Endodermal cell (in vitro differentiated cells): ENCODE measurements at regions not wholly inside any gene's neighbourhood (a gene's known extent, or its start where the extent isn't known, plus 50 kb on each side); places are given as distances from the start of the nearest gene placed in this dataset.

Experiments
- DNase-seq: peaks from one replicate; pipeline ENCODE4 v3.0.0-alpha.2; 2017
- H3K27ac ChIP-seq: 2 replicates; pipeline ENCODE4 v1.5.1; 2013; ENCODE audit warnings: mild to moderate bottlenecking, low read depth, low read length, moderate library complexity
- H3K27me3 ChIP-seq: 2 replicates; pipeline ENCODE4 v1.6.1; 2013; ENCODE audit warnings: mild to moderate bottlenecking, low read length, moderate library complexity; ENCODE audit not compliant: insufficient read depth, control insufficient read depth, poor library complexity, severe bottlenecking
- H3K36me3 ChIP-seq: 2 replicates; pipeline ENCODE4 v1.7.0; 2013; ENCODE audit warnings: mild to moderate bottlenecking, low read length, moderate library complexity; ENCODE audit not compliant: control insufficient read depth, insufficient read depth
- H3K4me1 ChIP-seq: one replicate; pipeline ENCODE4 v1.7.0; 2013; ENCODE audit warnings: low read length; ENCODE audit not compliant: control insufficient read depth, insufficient read depth
- H3K4me3 ChIP-seq: 2 replicates; pipeline ENCODE4 v1.5.1; 2013; ENCODE audit warnings: mild to moderate bottlenecking, low read length, moderate library complexity
- H3K9ac ChIP-seq: 2 replicates; pipeline ENCODE4 v1.6.1; 2013; ENCODE audit warnings: mild to moderate bottlenecking, low read length, moderate library complexity; ENCODE audit not compliant: poor library complexity, severe bottlenecking; ENCODE audit errors: extremely low read depth
- H3K9me3 ChIP-seq: 2 replicates; pipeline ENCODE4 v1.6.1; 2013; ENCODE audit warnings: mild to moderate bottlenecking, low read length, moderate library complexity; ENCODE audit not compliant: control insufficient read depth
- H3K27ac Mint-ChIP-seq: 2 replicates; pipeline ENCODE4 v1.8.0; 2020; ENCODE audit warnings: mixed read lengths
- H3K27me3 Mint-ChIP-seq: 2 replicates; pipeline ENCODE4 v1.8.0; 2021; ENCODE audit warnings: mild to moderate bottlenecking, mixed read lengths; ENCODE audit not compliant: insufficient read depth
- H3K36me3 Mint-ChIP-seq: 2 replicates; pipeline ENCODE4 v1.8.0; 2020; ENCODE audit warnings: low read depth, mixed read lengths
- H3K4me1 Mint-ChIP-seq: 2 replicates; pipeline ENCODE4 v1.8.0; 2020; ENCODE audit warnings: mixed read lengths
- H3K4me3 Mint-ChIP-seq: 2 replicates; pipeline ENCODE4 v1.8.0; 2020; ENCODE audit warnings: mild to moderate bottlenecking, moderate library complexity, mixed read lengths
- H3K9me3 Mint-ChIP-seq: 2 replicates; pipeline ENCODE4 v1.8.0; 2020; ENCODE audit warnings: mild to moderate bottlenecking, mixed read lengths
- WGBS, 2 experiments: methylation state at CpG; one replicate each; pipeline versions ENCODE4 v1.1.5 to v1.1.7; 2013; ENCODE audit warnings: missing lambda C conversion rate in 2 of 2, mixed read lengths in 1 of 2; ENCODE audit not compliant: insufficient coverage in 1 of 2, insufficient read length in 1 of 2; 5-methylcytosine and 5-hydroxymethylcytosine counted together
- TF ChIP-seq, protein P1 (sequence below): fragments of 200-600 bp; sonication (generic); conservative IDR thresholded peaks from 2 replicates; pipeline ENCODE4 v1.5.0; 2021; ENCODE audit warnings: antibody characterized with exemption, mild to moderate bottlenecking

DNA sequence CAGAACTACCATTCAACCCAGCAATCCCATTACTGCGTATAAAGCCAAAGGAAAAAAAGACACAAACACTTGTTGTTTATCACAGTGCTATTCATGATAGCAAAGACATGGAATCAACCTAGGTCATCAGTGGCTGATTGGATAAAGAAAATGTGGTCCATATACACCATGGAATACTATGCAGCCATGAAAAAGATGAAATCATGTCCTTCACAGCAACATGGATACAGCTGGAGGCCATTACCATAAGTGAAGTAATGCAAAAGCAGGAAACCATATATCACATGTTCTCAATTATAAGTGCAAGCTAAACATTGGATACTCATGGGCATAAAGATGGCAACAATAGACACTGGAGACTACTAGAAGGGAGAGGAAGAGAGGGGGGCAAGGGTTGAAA, 299.6 kb downstream of the ADGRG6 start:
- Mint-ChIP-seq H3K4me3 (no peak overlapping the region), H3K36me3 (no peaks in the 10 kb centered on the region), H3K9me3 (peaks cover 2% of the 10 kb centered on the region), H3K4me1 (peaks cover 23% of the 10 kb centered on the region), H3K27me3 (no peaks in the 10 kb centered on the region), H3K27ac (no peak overlapping the region)
- Histone ChIP-seq H3K9me3 (peaks cover 5% of the 10 kb centered on the region), H3K9ac (no peak overlapping the region), H3K27ac (no peak overlapping the region), H3K4me1 (no peaks in the 10 kb centered on the region), H3K36me3 (no peaks in the 10 kb centered on the region), H3K4me3 (no peak overlapping the region), H3K27me3 (no peaks in the 10 kb centered on the region)
- 100% methylated on average over 1 of the region's 1 CpG; no CpG with 5 or more reads in 1 of the 2 experiments for WGBS, 2 experiments
- TF ChIP-seq, protein P1, sequence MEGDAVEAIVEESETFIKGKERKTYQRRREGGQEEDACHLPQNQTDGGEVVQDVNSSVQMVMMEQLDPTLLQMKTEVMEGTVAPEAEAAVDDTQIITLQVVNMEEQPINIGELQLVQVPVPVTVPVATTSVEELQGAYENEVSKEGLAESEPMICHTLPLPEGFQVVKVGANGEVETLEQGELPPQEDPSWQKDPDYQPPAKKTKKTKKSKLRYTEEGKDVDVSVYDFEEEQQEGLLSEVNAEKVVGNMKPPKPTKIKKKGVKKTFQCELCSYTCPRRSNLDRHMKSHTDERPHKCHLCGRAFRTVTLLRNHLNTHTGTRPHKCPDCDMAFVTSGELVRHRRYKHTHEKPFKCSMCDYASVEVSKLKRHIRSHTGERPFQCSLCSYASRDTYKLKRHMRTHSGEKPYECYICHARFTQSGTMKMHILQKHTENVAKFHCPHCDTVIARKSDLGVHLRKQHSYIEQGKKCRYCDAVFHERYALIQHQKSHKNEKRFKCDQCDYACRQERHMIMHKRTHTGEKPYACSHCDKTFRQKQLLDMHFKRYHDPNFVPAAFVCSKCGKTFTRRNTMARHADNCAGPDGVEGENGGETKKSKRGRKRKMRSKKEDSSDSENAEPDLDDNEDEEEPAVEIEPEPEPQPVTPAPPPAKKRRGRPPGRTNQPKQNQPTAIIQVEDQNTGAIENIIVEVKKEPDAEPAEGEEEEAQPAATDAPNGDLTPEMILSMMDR = no peak
- no peak for DNase-seq

- Mint-ChIP-seq H3K36me3 (no peaks in the 10 kb centered on the region), H3K27me3 (no peaks in the 10 kb centered on the region), H3K9me3 (peaks cover 2% of the 10 kb centered on the region), H3K4me1 (peaks cover 14% of the 10 kb centered on the region), H3K4me3 (no peak overlapping the region), H3K27ac (no peak overlapping the region)
- H3K9ac ChIP-seq = no peak overlapping the region
- peaks cover 5% of the 10 kb centered on the region for H3K9me3 ChIP-seq
- no peaks in the 10 kb centered on the region for H3K27me3 ChIP-seq
- no peaks in the 10 kb centered on the region for H3K36me3 ChIP-seq
- TF ChIP-seq, protein P1 = no peak
- 63 to 81% methylated on average over 2 to 3 of the region's 3 CpGs for WGBS, 2 experiments
- no peaks in the 10 kb centered on the region for H3K4me1 ChIP-seq
- no peak for DNase-seq
- no peak overlapping the region for H3K27ac ChIP-seq
- no peak overlapping the region for H3K4me3 ChIP-seq
Measured at GRCh38 chr6:142602972-142603371, 301.2 kb downstream of the ADGRG6 start.

DNA sequence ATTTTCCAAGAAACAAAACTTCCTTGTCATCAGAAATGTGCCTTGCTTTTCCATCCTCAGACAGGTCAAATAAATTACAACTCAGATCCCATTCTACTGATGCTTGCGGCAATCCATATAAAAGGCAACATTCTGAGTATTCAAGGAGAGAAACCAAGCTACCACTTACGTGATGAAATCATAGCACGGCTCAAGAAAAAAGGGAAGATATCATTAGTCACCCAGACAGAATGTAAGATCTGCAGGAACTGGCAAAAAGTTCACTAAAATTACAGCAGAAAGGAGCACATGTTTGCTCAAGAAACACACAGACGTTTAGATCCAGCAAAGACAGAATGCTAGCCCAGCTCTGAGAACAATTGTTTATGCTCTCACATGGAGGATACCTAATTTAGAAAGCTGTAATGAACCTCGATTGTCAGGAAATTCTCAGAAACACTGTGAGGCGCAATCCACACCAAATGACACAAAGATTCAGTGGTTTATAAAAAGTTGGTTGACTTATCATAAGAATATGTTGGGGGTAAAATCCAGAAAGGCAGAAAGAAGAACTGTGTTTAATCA, 304.2 kb downstream of the ADGRG6 start:
- H3K4me1 Mint-ChIP-seq = no peaks in the 10 kb centered on the region
- DNase-seq = no peak
- no peak overlapping the region for H3K27ac Mint-ChIP-seq
- WGBS, 2 experiments = 89 to 91% methylated on average over 6 of the region's 6 CpGs
- H3K9me3 Mint-ChIP-seq = peaks cover 2% of the 10 kb centered on the region
- TF ChIP-seq, protein P1 = no peak
- no peaks in the 10 kb centered on the region for H3K27me3 ChIP-seq
- H3K9ac ChIP-seq = no peak overlapping the region
- H3K27me3 Mint-ChIP-seq = no peaks in the 10 kb centered on the region
- H3K4me3 Mint-ChIP-seq = no peak overlapping the region
- no peak overlapping the region for H3K27ac ChIP-seq
- no peaks in the 10 kb centered on the region for H3K4me1 ChIP-seq
- no peaks in the 10 kb centered on the region for H3K36me3 ChIP-seq
- H3K9me3 ChIP-seq = peaks cover 5% of the 10 kb centered on the region
- no peaks in the 10 kb centered on the region for H3K36me3 Mint-ChIP-seq
- no peak overlapping the region for H3K4me3 ChIP-seq
